GM12864 (cell line): ENCODE measurements at regions not wholly inside any gene's neighbourhood (a gene's known extent, or its start where the extent isn't known, plus 50 kb on each side); places are given as distances from the start of the nearest gene placed in this dataset.

Experiments
- DNase-seq: peaks from one replicate; pipeline ENCODE4 v3.0.0-alpha.2; 2011; ENCODE audit warnings: low read depth
- H3K4me3 ChIP-seq: 2 replicates; pipeline ENCODE4 v1.5.1; 2011; ENCODE audit warnings: mild to moderate bottlenecking, low read depth, low read length, control low read depth
- TF ChIP-seq, protein P1 (sequence below): IDR thresholded peaks from 2 replicates; pipeline ENCODE4 v1.5.1; 2011; ENCODE audit warnings: low read depth, mild to moderate bottlenecking, moderate library complexity, low read length, control low read depth, inconsistent platforms; ENCODE audit errors: missing control alignments

DNA sequence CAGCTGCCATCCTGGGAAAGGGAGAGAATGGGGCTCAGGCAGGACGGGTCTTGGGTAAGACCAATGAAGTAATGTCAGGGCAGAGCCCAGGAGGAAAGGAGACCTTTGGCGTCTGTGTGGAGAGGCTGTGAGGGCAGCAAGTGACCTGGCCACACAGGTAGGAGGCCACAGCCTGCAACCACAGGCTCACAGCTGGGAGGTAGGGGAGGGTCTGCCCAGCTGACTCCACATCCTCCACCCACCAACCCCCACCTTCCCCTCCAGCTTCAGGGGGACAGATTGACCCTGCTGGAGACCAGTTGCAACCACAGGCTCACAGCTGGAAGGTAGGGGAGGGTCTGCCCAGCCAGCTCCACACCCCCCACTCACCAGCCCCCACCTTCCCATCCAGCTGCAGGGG, 262.2 kb upstream of the TCERG1L start:
- H3K4me3 ChIP-seq, result no peak overlapping the region
- TF ChIP-seq, protein P1, sequence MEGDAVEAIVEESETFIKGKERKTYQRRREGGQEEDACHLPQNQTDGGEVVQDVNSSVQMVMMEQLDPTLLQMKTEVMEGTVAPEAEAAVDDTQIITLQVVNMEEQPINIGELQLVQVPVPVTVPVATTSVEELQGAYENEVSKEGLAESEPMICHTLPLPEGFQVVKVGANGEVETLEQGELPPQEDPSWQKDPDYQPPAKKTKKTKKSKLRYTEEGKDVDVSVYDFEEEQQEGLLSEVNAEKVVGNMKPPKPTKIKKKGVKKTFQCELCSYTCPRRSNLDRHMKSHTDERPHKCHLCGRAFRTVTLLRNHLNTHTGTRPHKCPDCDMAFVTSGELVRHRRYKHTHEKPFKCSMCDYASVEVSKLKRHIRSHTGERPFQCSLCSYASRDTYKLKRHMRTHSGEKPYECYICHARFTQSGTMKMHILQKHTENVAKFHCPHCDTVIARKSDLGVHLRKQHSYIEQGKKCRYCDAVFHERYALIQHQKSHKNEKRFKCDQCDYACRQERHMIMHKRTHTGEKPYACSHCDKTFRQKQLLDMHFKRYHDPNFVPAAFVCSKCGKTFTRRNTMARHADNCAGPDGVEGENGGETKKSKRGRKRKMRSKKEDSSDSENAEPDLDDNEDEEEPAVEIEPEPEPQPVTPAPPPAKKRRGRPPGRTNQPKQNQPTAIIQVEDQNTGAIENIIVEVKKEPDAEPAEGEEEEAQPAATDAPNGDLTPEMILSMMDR, result no peak
- no peak for DNase-seq

DNA sequence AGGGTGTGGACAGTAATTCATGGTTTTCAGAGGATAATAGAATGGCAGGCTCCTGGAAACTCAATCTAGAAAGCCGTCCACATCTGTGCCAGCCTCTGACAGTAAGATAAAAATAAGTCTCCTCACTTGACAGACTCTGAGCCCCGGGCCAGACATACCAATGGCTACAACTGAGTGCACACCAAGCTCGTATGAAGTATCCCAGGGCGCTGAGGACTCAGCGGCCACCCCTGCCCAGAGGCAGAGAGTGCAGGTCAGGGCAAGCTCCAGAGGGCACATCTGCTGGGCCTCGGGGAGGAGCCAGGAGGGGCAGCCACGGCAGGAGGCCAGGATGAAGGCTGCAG, 262.8 kb upstream of the TCERG1L start:
- DNase-seq, result no peak
- TF ChIP-seq, protein P1, result no peak
- no peak overlapping the region for H3K4me3 ChIP-seq

DNA sequence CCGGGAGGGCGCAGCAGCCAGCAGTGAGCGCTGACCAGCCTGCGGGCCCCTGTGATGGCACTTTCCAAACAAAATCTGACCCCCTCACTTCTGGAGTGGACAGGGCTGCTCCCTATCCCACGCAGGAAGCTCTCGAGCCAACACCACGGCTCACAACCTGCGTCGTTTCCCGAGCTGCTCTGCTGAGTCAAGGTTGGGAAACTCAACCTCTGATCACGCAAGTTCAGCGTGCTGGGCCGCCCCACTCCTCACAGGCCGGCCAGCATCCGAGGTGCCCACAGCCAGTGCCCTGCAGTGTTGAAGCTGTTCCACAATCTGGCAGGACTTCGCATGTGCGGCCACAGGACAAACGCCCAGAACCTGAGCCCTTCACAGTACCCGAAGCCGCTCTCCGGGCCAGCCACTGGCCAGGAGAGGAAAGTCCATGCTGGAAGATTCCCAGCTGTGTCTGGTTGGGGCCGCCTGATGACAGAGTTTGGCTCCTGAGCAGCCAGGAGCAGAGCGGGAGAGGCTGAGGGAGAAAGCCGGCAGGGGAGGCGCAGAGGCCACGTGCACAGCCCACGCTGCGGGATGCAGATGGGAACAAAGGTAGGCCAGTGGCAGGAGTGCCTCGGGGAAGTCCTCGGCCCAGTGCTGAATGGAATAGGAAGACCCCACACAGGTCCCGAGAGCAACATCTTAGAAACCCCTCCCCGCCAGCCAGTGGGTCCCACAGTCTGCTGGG, 263.3 kb upstream of the TCERG1L start:
- TF ChIP-seq, protein P1, result no peak
- H3K4me3 ChIP-seq, result no peak overlapping the region
- DNase-seq, result no peak

DNA sequence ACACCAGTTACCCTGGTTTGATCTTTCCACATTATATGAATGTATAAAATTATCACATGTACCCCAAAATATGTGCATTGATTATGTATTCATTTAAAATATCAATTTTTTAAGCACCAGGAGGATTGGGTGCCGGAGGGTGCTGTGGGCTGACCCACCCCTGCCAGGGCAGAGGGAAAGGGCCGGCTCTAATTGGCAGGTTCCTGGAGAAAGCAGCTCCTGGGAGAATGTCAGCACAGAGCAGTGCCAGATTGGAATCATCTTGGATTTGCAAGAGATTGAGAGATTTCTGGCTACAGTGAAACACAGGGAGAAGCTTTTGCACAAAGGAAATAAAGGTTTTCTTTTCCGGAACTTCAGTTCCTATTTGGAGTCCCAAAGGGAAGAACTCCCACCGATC, 264.4 kb upstream of the TCERG1L start:
- no peak overlapping the region for H3K4me3 ChIP-seq
- DNase-seq, result no peak
- TF ChIP-seq, protein P1, result no peak

DNA sequence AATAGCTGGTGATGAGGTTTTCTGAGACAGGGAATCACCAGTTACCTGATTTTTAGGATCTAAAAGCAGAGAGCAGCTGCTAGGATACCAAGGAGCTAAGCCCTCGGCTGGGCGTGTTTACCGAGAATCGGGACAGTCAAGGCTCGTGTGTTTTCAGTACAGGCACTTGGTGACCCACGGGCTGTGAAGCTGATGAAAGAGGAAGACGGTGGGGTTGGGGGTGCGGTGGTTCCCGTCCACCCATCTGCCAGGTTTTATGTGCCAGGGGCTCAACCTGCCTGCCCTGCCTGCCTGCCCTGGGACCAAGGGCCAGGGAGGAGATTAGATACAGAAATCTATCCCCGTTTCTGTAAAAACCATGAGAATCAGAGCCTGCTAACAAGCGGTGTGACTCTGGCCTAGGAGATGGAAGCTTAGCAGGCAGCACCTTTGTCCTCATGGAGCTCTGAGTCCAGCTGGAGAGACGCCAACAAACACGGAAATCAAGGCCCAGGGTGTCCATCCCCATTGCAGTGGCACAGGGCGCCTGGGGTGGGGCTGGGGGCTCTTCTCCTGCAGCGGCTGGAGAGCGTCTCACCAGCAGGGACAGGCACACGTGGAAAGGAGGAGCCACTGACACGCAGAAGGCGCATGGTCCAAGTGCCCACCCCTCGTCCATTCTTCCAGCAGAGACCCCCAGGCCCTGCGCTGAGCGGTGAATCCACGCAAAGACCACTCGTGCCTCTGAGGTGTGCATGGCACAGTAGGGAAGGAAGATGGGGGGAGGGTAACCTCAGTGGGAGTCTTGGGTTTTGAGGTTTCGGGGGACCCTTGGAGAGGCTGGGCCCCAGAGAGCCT, 265.0 kb upstream of the TCERG1L start:
- DNase-seq, result no peak
- TF ChIP-seq, protein P1, result no peak
- no peak overlapping the region for H3K4me3 ChIP-seq

DNA sequence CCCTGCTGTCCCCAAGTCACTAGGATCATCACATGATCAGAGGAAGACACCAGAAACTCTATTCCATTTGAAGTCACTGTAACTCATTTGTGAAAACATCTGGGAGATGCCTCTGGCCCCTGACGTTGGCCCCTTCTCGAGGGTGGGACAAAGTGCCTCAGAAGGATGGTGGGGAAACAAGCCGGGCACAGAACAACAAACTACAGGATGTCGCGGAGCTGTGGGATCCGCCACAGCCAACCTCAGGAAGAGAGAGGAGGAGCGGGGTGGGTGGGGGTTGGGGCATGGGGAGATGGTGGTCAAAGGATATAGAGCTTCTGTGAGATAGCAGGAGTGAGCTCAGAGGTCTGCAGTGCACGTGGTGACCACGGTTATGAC, 265.6 kb upstream of the TCERG1L start:
- no peak overlapping the region for H3K4me3 ChIP-seq
- TF ChIP-seq, protein P1, result no peak
- no peak for DNase-seq
